ENCODE measurements at regions not wholly inside any gene's neighbourhood (a gene's known extent, or its start where the extent isn't known, plus 50 kb on each side); places are given as distances from the start of the nearest gene placed in this dataset.

- POLR2A ChIA-PET = no interaction called here
- 41% methylated on average over 6 of the region's 6 CpGs for WGBS (ENCODE audit: missing lambda C conversion rate)
- no peaks in the 10 kb centered on the region for H3K9me3 ChIP-seq
- DNase-seq (ENCODE audit: low read depth in 1 of 2, low spot score in 1 of 2) (no peak), ATAC-seq (no peak), FAIRE-seq (no peak)
- no peak overlapping the region for H3K27ac ChIP-seq
- no peak overlapping the region for H3K4me2 ChIP-seq
- no peak overlapping the region for H3K4me3 ChIP-seq
- no peaks in the 10 kb centered on the region for H3K4me1 ChIP-seq
- TF ChIP-seq HMGXB4 (CRISPR knock-in tag; IDR thresholded peaks at IDR 0.05; ENCODE audit: borderline replicate concordance) (no peak), NPAS2 (CRISPR knock-in tag; IDR thresholded peaks at IDR 0.05; ENCODE audit: borderline replicate concordance) (no peak), POLR2AphosphoS2 (conservative IDR thresholded peaks at IDR 0.05; ENCODE audit: low read length) (no peak), ZSCAN20 (CRISPR knock-in tag; IDR thresholded peaks at IDR 0.05) (no peak), ZC3H11A (IDR thresholded peaks at IDR 0.05) (no peak), HOXB5 (CRISPR knock-in tag; IDR thresholded peaks at IDR 0.05) (no peak), HOXA7 (CRISPR knock-in tag; IDR thresholded peaks at IDR 0.05) (no peak), RAD21 (conservative IDR thresholded peaks at IDR 0.05 in 1 of 2, IDR thresholded peaks at IDR 0.05 in 1 of 2) (no peak)
- CTCF ChIA-PET = no interaction called here
Measured at GRCh38 chr2:23235736-23236135, 149.2 kb upstream of the KLHL29 start.

GRCh38 chr2:23237147-23237546, 147.8 kb upstream of the KLHL29 start:
- Histone ChIP-seq H3K4me1 (no peaks in the 10 kb centered on the region), H3K4me2 (no peak overlapping the region), H3K27ac (no peak overlapping the region), H3K4me3 (no peak overlapping the region), H3K9me3 (no peaks in the 10 kb centered on the region)
- WGBS (ENCODE audit: missing lambda C conversion rate) = 45% methylated on average over 7 of the region's 7 CpGs
- no peak for TF ChIP-seq EP300 (IDR thresholded peaks at IDR 0.05)
- TF ChIP-seq RFX5 (IDR thresholded peaks at IDR 0.05) = no peak
- no peak for TF ChIP-seq HES2 (IDR thresholded peaks at IDR 0.05)
- no peak for TF ChIP-seq BCL3 (IDR thresholded peaks at IDR 0.05)
- no peak for TF ChIP-seq HDAC2 (IDR thresholded peaks at IDR 0.05)
- no peak for TF ChIP-seq FOSL2 (IDR thresholded peaks at IDR 0.05)
- TF ChIP-seq FOSL2 (CRISPR knock-in tag; IDR thresholded peaks at IDR 0.05) = no peak
- no peak for TF ChIP-seq PBX3 (IDR thresholded peaks at IDR 0.05)
- TF ChIP-seq ESRRA (IDR thresholded peaks at IDR 0.05; ENCODE audit: borderline replicate concordance, low read length) = no peak
- no peak for TF ChIP-seq HEYL (CRISPR knock-in tag; IDR thresholded peaks at IDR 0.05)
- TF ChIP-seq KDM5A (IDR thresholded peaks at IDR 0.05) = no peak
- TF ChIP-seq BHLHE40 (IDR thresholded peaks at IDR 0.05; ENCODE audit: low read depth, low read length) = no peak
- TF ChIP-seq MAX (IDR thresholded peaks at IDR 0.05) = no peak
- TF ChIP-seq JUNB (IDR thresholded peaks at IDR 0.05) = no peak
- ChIA-PET POLR2A (no interaction called here), CTCF (no interaction called here)
- DNase-seq (ENCODE audit: low read depth in 1 of 2, low spot score in 1 of 2) = no peak
- no peak for FAIRE-seq
- ATAC-seq = no peak
